OCI-LY1 (cell line): ENCODE measurements at regions not wholly inside any gene's neighbourhood (a gene's known extent, or its start where the extent isn't known, plus 50 kb on each side); places are given as distances from the start of the nearest gene placed in this dataset.

Experiments used
- H2AFZ ChIP-seq: fragments of 200-600 bp; sonication (generic), shearing (Covaris generic); 2 replicates; pipeline ENCODE4 v1.6.0; 2014; ENCODE audit warnings: antibody characterized with exemption, mild to moderate bottlenecking, low read length
- H3F3A ChIP-seq: fragments of 200-600 bp; sonication (generic), shearing (Covaris generic); 2 replicates; pipeline ENCODE4 v1.6.0; 2014; ENCODE audit warnings: mild to moderate bottlenecking, antibody characterized with exemption, low read length, moderate library complexity; ENCODE audit not compliant: insufficient read depth
- H3K27ac ChIP-seq: fragments of 200-600 bp; sonication (generic); 2 replicates; pipeline ENCODE4 v1.5.1; 2014; ENCODE audit warnings: low read length, mixed run types, mild to moderate bottlenecking, low read depth; ENCODE audit not compliant: poor library complexity, severe bottlenecking
- H3K27me3 ChIP-seq: fragments of 200-600 bp; sonication (generic); 2 replicates; pipeline ENCODE4 v1.6.0; 2014; ENCODE audit warnings: antibody characterized with exemption, mild to moderate bottlenecking, low read length, moderate library complexity; ENCODE audit not compliant: insufficient read depth
- H3K36me3 ChIP-seq: fragments of 200-600 bp; sonication (generic); 2 replicates; pipeline ENCODE4 v1.6.1; 2014; ENCODE audit warnings: mild to moderate bottlenecking, antibody characterized with exemption, low read length, moderate library complexity, mixed read lengths; ENCODE audit not compliant: insufficient read depth
- H3K4me1 ChIP-seq: fragments of 200-600 bp; sonication (generic); 2 replicates; pipeline ENCODE4 v1.5.1; 2014; ENCODE audit warnings: mild to moderate bottlenecking, low read length, moderate library complexity; ENCODE audit not compliant: insufficient read depth, severe bottlenecking
- H3K4me2 ChIP-seq: fragments of 200-600 bp; sonication (generic), shearing (Covaris generic); 2 replicates; pipeline ENCODE4 v1.6.1; 2014; ENCODE audit warnings: low read length
- H3K4me3 ChIP-seq: fragments of 200-600 bp; sonication (generic); 2 replicates; pipeline ENCODE4 v1.5.1; 2014; ENCODE audit warnings: low read length, low read depth, mild to moderate bottlenecking, mixed read lengths; ENCODE audit not compliant: poor library complexity, severe bottlenecking
- H3K79me2 ChIP-seq: fragments of 200-600 bp; shearing (Covaris generic); 2 replicates; pipeline ENCODE4 v1.6.1; 2016; ENCODE audit warnings: mixed run types, low read length, mixed read lengths; ENCODE audit not compliant: insufficient read depth
- H3K9ac ChIP-seq: fragments of 200-600 bp; sonication (generic), shearing (Covaris generic); 2 replicates; pipeline ENCODE4 v1.6.1; 2014; ENCODE audit warnings: mild to moderate bottlenecking, low read length, mixed read lengths
- H3K9me2 ChIP-seq: fragments of 200-600 bp; sonication (generic), shearing (Covaris generic); 2 replicates; pipeline ENCODE4 v1.6.1; 2014; ENCODE audit warnings: low read depth, mild to moderate bottlenecking, low read length, mixed read lengths
- H3K9me3 ChIP-seq: fragments of 200-600 bp; shearing (Covaris generic); 2 replicates; pipeline ENCODE4 v1.6.1; 2014; ENCODE audit warnings: low read length, mixed read lengths
- H4K20me1 ChIP-seq: fragments of 200-600 bp; sonication (generic), shearing (Covaris generic); 2 replicates; pipeline ENCODE4 v1.6.0; 2016; ENCODE audit warnings: mild to moderate bottlenecking, low read length; ENCODE audit not compliant: insufficient read depth
- CTCF ChIP-seq: fragments of 200-600 bp; sonication (generic), shearing (Covaris generic); IDR thresholded peaks from 2 replicates; pipeline ENCODE4 v1.5.1; 2017; ENCODE audit warnings: mild to moderate bottlenecking, antibody characterized with exemption, low read length, moderate library complexity, mixed read lengths
- EZH2 ChIP-seq: fragments of 200-600 bp; sonication (generic), shearing (Covaris generic); IDR thresholded peaks from 2 replicates; pipeline ENCODE4 v1.8.0; 2017; ENCODE audit warnings: borderline replicate concordance, mixed run types, mild to moderate bottlenecking, antibody characterized with exemption, low read length, moderate library complexity, mixed read lengths

GRCh38 chr13:68261105-68261504, 1031.0 kb upstream of the PCDH9 start:
- Histone ChIP-seq H3K4me1 (no peaks in the 10 kb centered on the region), H3K27me3 (no peaks in the 10 kb centered on the region), H3K36me3 (no peaks in the 10 kb centered on the region), H3K9me3 (no peaks in the 10 kb centered on the region), H3K27ac (no peak overlapping the region), H3K9me2 (no peaks in the 10 kb centered on the region), H3K79me2 (no peaks in the 10 kb centered on the region), H3K4me3 (no peak overlapping the region), H3K9ac (no peak overlapping the region), H4K20me1 (no peaks in the 10 kb centered on the region), H3F3A (no peaks in the 10 kb centered on the region), H3K4me2 (no peak overlapping the region), H2AFZ (no peak overlapping the region)
- TF ChIP-seq CTCF: peak; percentile 58
- no peak for TF ChIP-seq EZH2

- Histone ChIP-seq H3K27ac (no peak overlapping the region), H2AFZ (no peak overlapping the region), H3K36me3 (no peaks in the 10 kb centered on the region), H3K4me3 (no peak overlapping the region), H4K20me1 (no peaks in the 10 kb centered on the region), H3K9me3 (no peaks in the 10 kb centered on the region), H3F3A (no peaks in the 10 kb centered on the region), H3K9ac (no peak overlapping the region), H3K4me1 (no peaks in the 10 kb centered on the region), H3K79me2 (no peaks in the 10 kb centered on the region), H3K27me3 (no peaks in the 10 kb centered on the region), H3K4me2 (no peak overlapping the region), H3K9me2 (no peaks in the 10 kb centered on the region)
- TF ChIP-seq EZH2: no peak
- no peak for TF ChIP-seq CTCF
Observed at GRCh38 chr13:68257111-68257842, 1027.1 kb upstream of the PCDH9 start.

GRCh38 chr13:68254151-68254550, 1024.0 kb upstream of the PCDH9 start:
- Histone ChIP-seq H3K9me2 (no peaks in the 10 kb centered on the region), H3F3A (no peaks in the 10 kb centered on the region), H3K9ac (no peak overlapping the region), H3K27ac (no peak overlapping the region), H3K36me3 (no peaks in the 10 kb centered on the region), H3K79me2 (no peaks in the 10 kb centered on the region), H4K20me1 (no peaks in the 10 kb centered on the region), H3K4me1 (no peaks in the 10 kb centered on the region), H3K27me3 (no peaks in the 10 kb centered on the region), H3K9me3 (no peaks in the 10 kb centered on the region), H3K4me3 (no peak overlapping the region), H3K4me2 (no peak overlapping the region), H2AFZ (no peak overlapping the region)
- TF ChIP-seq CTCF (no peak), EZH2 (no peak)
